Peyer's patch (tissue), 4 donors: ENCODE measurements at regions not wholly inside any gene's neighbourhood (a gene's known extent, or its start where the extent isn't known, plus 50 kb on each side); places are given as distances from the start of the nearest gene placed in this dataset.

Experiments used
- CTCF ChIP-seq, 6 experiments: fragments of 450-650 bp in 4 of 6; fragments of 200-600 bp in 2 of 6; sonication (generic) in 1 of 6; IDR thresholded peaks; one replicate each; pipeline ENCODE4 v1.5.1; 2017 to 2019; ENCODE audit warnings: antibody characterized with exemption in 6 of 6, mild to moderate bottlenecking in 3 of 6, moderate library complexity in 1 of 6
- POLR2A ChIP-seq, 2 donors: fragments of 450-650 bp; IDR thresholded peaks; one replicate each; pipeline ENCODE4 v1.5.1; 2017; ENCODE audit warnings: antibody characterized with exemption in 2 of 2, mild to moderate bottlenecking in 2 of 2, moderate library complexity in 2 of 2

GRCh38 chr1:29892247-29892646, 655.9 kb downstream of the PTPRU start:
- no peak for TF ChIP-seq CTCF (IDR thresholded peaks at IDR 0.05)
- TF ChIP-seq POLR2A (IDR thresholded peaks at IDR 0.05), result no peak
